ENCODE measurements at regions not wholly inside any gene's neighbourhood (a gene's known extent, or its start where the extent isn't known, plus 50 kb on each side); places are given as distances from the start of the nearest gene placed in this dataset.

DNA sequence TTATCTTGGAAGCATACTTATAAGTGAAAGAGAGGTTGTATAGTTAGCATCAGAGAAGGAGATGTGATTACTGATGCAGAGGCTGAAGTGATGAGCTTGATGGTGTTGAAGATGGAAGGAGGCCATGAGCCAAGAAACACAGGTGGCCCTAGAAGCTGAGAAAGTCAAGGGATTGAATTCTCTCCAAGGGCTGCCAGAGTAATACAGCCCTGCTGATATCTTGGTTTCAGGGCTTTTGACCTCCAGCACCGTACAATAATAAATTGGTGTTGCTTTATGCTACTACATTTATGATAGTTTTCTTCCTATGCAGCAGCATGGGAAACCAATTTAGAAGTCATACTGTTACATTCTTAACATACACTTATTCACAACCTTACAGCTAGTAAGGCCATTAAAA is 1133.3 kb downstream of the AACS start:
- TF ChIP-seq EZH2 (IDR thresholded peaks at IDR 0.05; ENCODE audit: borderline replicate concordance, insufficient read depth, low read length, poor library complexity, severe bottlenecking), result no peak
- no peak for TF ChIP-seq CTCF (IDR thresholded peaks at IDR 0.05; ENCODE audit: poor library complexity, severe bottlenecking)
- TF ChIP-seq REST (IDR thresholded peaks at IDR 0.05; ENCODE audit: borderline replicate concordance), result no peak
